ENCODE measurements at regions not wholly inside any gene's neighbourhood (a gene's known extent, or its start where the extent isn't known, plus 50 kb on each side); places are given as distances from the start of the nearest gene placed in this dataset.

GRCh38 chr2:107772353-107772752, 54.3 kb upstream of the RGPD4 start:
- Histone ChIP-seq H2AFZ (ENCODE audit: low read length) (no peak overlapping the region), H3K9ac (ENCODE audit: extremely low read depth, insufficient read length, low read length) (no peak overlapping the region), H2BK120ac (ENCODE audit: low read depth, low read length, poor library complexity, severe bottlenecking) (no peak overlapping the region), H3K4ac (ENCODE audit: low read depth, low read length) (no peak overlapping the region), H3K18ac (ENCODE audit: insufficient read length, low read depth, low read length) (no peak overlapping the region), H4K91ac (ENCODE audit: insufficient read length, low read depth, low read length) (no peak overlapping the region), H3K14ac (ENCODE audit: insufficient read depth, low read length) (no peak overlapping the region), H2AK5ac (ENCODE audit: insufficient read length, low read length) (no peak overlapping the region), H4K8ac (replicated peaks; ENCODE audit: insufficient read length, low read depth, low read length) (no peak overlapping the region), H3K9me3 (ENCODE audit: control insufficient read depth, low read depth, low read length) (no peaks in the 10 kb centered on the region), H4K20me1 (ENCODE audit: control insufficient read depth, insufficient read depth, insufficient read length) (no peaks in the 10 kb centered on the region), H2BK5ac (ENCODE audit: insufficient read length, low read length) (no peak overlapping the region), H2BK12ac (ENCODE audit: insufficient read length, low read depth, low read length) (no peak overlapping the region), H4K5ac (ENCODE audit: insufficient read length, low read depth, low read length) (no peak overlapping the region), H2BK20ac (ENCODE audit: low read depth, low read length, poor library complexity, severe bottlenecking) (no peak overlapping the region), H3K4me2 (ENCODE audit: insufficient read depth, insufficient read length, low read length) (no peak overlapping the region), H3K56ac (ENCODE audit: insufficient read length, low read depth, low read length) (no peak overlapping the region), H3K23ac (ENCODE audit: insufficient read length, low read depth, low read length) (no peak overlapping the region), H3K27ac (ENCODE audit: insufficient read length, low read depth, low read length) (no peak overlapping the region), H2BK15ac (ENCODE audit: low read depth, low read length) (no peak overlapping the region), H3T11ph (ENCODE audit: low read length) (no peak overlapping the region), H3K79me1 (ENCODE audit: insufficient read depth, low read depth, low read length, poor library complexity, severe bottlenecking) (no peaks in the 10 kb centered on the region), H3K23me2 (ENCODE audit: insufficient read length, low read depth, low read length, poor library complexity, severe bottlenecking) (no peaks in the 10 kb centered on the region), H3K4me1 (ENCODE audit: insufficient read depth, low read length) (no peaks in the 10 kb centered on the region), H3K27me3 (ENCODE audit: insufficient read depth, low read length) (no peaks in the 10 kb centered on the region), H3K79me2 (ENCODE audit: insufficient read depth, low read length) (no peaks in the 10 kb centered on the region)
- Mint-ChIP-seq H3K4me1 (peaks cover 2 to 4% of the 10 kb centered on the region in 2 experiments; a peak in 1 of 4 replicates), H3K27ac (peak overlapping the region in 1 of 3 experiments; percentile 62; a peak in 1 of 7 replicates), H3K4me3 (no peak overlapping the region), H3K27me3 (ENCODE audit: low read depth) (no peaks in the 10 kb centered on the region; the same call in 1 of the 2 replicates), H3K9me3 (no peaks in the 10 kb centered on the region), H3K36me3 (ENCODE audit: insufficient read depth in 1 of 3, low read depth in 3 of 3) (no peaks in the 10 kb centered on the region)
- WGBS (ENCODE audit: extremely low coverage, insufficient read length, low lambda C conversion rate): no CpG with 5 or more reads among the region's 5 CpGs
- no peak for TF ChIP-seq CTCF (conservative IDR thresholded peaks at IDR 0.05)
- DNase-seq: no peak

Data from H9 (cell line).